SIG-M5 treated with dmso at 0.1 percent for 504 hours (cell line): ENCODE measurements at regions not wholly inside any gene's neighbourhood (a gene's known extent, or its start where the extent isn't known, plus 50 kb on each side); places are given as distances from the start of the nearest gene placed in this dataset.
"Not testable (repeated sequence)": the region's sequence is repeated elsewhere in the genome, so short reads cannot be mapped to it uniquely, and the experiment has no call there.

ENCODE experiments used
- DNase-seq: peaks from one replicate; lab custom pipeline; 2025; ENCODE audit not compliant: unreplicated experiment; lab: John Stamatoyannopoulos, UW

GRCh38 chr2:39570614-39571013 lies 95.1 kb upstream of the TMEM178A start:
- no peak for DNase-seq

GRCh38 chr2:39571111-39571731 lies 94.5 kb upstream of the TMEM178A start:
- no peak for DNase-seq

GRCh38 chr2:39573276-39573675 lies 92.4 kb upstream of the TMEM178A start:
- DNase-seq, result no peak

GRCh38 chr2:39581866-39582265 lies 83.9 kb upstream of the TMEM178A start:
- DNase-seq, result no peak

GRCh38 chr2:39583213-39583612 lies 82.5 kb upstream of the TMEM178A start:
- no peak for DNase-seq

GRCh38 chr2:39583781-39584180 lies 81.9 kb upstream of the TMEM178A start:
- no peak for DNase-seq

GRCh38 chr2:39584283-39584965 lies 81.3 kb upstream of the TMEM178A start:
- DNase-seq, result no peak

GRCh38 chr2:39585531-39585930 lies 80.2 kb upstream of the TMEM178A start:
- not testable (repeated sequence) for DNase-seq

- DNase-seq, result no peak
These were observed 78.5 kb upstream of the TMEM178A start for GRCh38 chr2:39587168-39587567.

- DNase-seq, result no peak
These were observed 78.1 kb upstream of the TMEM178A start for GRCh38 chr2:39587641-39588040.

GRCh38 chr2:39593439-39594393 lies 72.0 kb upstream of the TMEM178A start:
- DNase-seq, result peak; percentile 53

GRCh38 chr2:39595116-39595515 lies 70.6 kb upstream of the TMEM178A start:
- no peak for DNase-seq

- DNase-seq, result no peak
These were observed 68.4 kb upstream of the TMEM178A start for GRCh38 chr2:39597314-39597713.

GRCh38 chr2:39602616-39603015 lies 63.1 kb upstream of the TMEM178A start:
- DNase-seq, result no peak

GRCh38 chr2:39603436-39603835 lies 62.3 kb upstream of the TMEM178A start:
- DNase-seq, result no peak

GRCh38 chr2:39604866-39605265 lies 60.9 kb upstream of the TMEM178A start:
- DNase-seq, result no peak

GRCh38 chr2:39606585-39606984 lies 59.1 kb upstream of the TMEM178A start:
- no peak for DNase-seq

- DNase-seq, result no peak
These were observed 58.0 kb upstream of the TMEM178A start for GRCh38 chr2:39607538-39608262.

GRCh38 chr2:39608263-39608575 lies 57.5 kb upstream of the TMEM178A start:
- DNase-seq, result no peak

- no peak for DNase-seq
These were observed 56.9 kb upstream of the TMEM178A start for GRCh38 chr2:39608686-39609441.

GRCh38 chr2:39609917-39610316 lies 55.8 kb upstream of the TMEM178A start:
- no peak for DNase-seq
